Stimulated activated CD8-positive, alpha-beta memory T cell treated with anti-CD3 and anti-CD28 coated beads, Interleukin-12 subunit alpha, Interleukin-12 subunit beta, amount 100 ng/mL, for 1 hour (primary cell): ENCODE measurements at regions not wholly inside any gene's neighbourhood (a gene's known extent, or its start where the extent isn't known, plus 50 kb on each side); places are given as distances from the start of the nearest gene placed in this dataset.

Experiments
- DNase-seq: peaks from one replicate; pipeline ENCODE4 v3.0.0-alpha.2; 2020; ENCODE audit warnings: low read depth

DNA sequence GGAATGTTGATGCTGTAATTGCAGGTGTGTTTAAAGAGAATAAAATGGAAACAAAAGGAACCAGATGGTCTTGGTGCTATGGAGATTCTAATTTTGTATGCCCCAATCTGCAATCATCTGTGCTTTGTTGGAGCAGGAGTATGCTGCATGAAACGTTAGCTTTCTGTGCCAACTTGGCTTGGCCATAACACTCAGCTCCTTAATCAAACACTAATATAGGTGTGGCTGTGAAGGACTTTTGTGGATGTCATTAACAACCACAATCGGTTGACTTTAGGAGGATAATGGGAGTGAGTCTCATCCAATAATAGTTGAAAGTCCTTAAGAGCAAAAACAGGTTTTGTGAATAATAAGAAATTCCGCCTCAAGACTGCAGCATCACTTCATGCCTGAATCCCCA is 399.2 kb downstream of the NLGN4X start:
- no peak for DNase-seq

DNA sequence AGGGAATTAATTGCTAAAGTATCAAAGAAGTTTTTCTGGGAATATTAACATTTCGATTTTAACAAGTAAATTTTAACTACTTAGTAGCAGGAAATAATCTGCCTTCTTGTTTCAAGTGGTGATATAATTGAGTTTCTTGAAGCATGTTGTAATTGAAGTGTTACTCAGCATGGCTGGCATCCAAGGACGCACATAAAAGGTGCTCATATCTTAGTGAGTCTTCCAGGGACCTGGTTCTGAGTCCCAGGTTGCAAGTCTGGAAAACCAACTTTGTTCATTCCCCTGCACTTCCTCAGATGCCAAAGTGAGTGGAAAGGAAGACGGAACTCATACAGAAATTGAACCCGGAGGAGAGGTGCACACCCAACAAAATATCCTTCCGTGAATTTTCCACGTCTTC is 399.6 kb downstream of the NLGN4X start:
- DNase-seq = no peak

DNA sequence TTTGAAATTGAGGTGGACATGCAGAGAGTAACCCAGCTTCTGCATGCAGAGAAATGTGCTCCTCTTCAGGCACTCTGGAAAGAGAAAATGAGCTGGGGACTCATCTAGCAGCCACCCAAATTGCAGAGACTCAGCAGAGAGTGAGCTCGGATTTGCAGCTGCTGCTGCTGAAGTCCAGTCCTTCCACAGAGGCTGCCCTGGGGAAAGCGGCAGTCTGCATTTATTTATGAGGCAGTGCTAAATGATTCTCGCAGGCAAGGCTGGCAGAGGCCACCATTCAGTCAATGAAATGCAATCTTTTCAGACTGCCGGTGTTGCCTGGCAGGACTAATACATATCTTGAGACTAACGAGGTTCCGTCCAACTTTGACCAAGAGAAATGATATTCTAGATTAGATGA is 404.8 kb downstream of the NLGN4X start:
- no peak for DNase-seq

DNA sequence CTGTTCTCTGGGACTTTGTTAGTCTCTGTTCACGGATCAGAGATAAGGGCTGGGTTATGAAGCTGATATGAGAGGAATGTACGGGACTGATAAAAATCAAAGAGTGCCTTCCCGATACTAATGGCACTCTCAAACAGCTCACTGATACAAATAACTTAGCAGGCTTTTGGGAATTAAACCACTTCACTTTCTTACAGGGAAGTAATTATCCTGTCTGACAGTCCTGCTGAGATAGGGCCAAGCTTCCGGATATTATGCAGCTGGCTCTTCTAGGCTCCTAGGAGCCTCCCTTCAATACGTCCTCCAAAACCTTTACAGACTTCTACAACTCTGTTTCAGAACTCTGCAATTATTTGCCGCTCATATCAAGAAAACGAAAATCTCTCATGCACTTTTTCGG is 418.0 kb downstream of the NLGN4X start:
- no peak for DNase-seq

DNA sequence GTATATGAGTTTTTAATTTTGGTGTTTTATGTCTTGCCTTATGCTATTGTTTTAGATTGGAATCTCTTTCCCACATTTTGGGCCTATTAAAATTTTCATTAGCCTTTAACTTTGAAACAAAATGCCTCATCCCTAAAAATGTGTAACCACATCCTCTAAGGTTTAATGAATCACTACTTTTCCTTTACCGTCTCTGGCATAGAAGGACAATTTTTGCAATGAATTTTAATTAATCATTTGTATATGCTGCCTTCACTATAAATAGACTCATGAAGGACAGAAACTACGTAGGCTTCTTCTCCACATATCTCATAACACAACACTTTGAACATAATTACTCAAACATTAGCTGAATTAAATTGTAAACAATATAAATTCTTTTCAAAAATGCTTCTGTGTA is 421.5 kb downstream of the NLGN4X start:
- no peak for DNase-seq

DNA sequence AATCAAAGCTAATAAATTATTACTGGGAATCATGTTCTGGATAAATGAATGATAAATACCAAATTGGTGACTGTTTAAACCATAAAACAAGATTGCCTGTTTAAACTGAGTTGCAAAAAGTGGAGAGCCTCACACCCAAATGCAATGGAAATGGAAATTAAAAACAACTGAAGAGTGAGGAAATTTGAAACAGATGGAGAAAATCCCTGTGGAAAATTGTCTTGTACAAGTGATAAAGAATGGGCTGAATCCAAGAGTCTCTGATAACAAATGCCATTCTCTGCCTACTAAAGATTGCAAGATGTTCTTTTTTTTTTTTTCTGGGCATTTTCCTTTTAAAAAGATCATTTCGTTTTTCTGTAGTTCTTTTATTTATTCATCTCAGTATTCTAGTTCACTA is 426.3 kb downstream of the NLGN4X start:
- no peak for DNase-seq

DNA sequence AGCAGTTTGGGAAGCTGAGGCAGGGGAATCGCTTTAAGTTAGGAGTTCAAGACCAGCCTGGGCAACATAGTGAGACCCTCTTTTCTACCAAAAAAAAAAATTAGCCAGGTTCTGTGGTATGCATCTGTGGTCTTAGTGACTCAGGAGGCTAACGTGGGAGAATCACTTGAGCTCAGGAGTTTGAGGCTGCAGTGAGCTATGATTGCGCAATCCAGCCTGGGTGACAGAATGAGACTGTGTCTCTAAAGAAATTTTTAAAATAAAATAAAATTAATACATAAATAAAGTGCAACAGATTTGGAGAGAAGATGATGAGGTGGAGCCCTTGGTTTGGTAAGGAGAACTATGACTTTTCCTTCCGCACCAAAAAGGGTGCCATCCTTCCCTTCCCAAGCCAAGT is 436.9 kb downstream of the NLGN4X start:
- DNase-seq = no peak

DNA sequence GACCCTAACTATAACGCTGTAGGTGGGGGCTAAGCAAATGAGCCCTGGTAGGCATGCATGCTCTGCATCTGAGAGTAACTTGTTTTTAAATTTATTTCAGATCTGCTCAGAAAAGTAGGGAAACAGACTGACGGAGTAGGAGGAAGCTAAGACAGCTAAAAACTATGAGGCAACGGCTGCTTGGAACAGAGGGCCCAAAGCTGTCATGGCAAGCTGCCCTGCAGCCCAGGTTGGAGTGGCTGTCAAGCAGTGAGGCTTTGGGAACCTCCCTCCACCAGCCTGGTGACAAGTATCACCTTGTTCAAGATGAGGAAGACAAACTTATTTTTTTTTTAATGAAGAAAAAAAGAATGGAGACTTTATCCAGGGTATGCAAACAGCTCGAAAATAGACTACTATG is 439.8 kb downstream of the NLGN4X start:
- no peak for DNase-seq

DNA sequence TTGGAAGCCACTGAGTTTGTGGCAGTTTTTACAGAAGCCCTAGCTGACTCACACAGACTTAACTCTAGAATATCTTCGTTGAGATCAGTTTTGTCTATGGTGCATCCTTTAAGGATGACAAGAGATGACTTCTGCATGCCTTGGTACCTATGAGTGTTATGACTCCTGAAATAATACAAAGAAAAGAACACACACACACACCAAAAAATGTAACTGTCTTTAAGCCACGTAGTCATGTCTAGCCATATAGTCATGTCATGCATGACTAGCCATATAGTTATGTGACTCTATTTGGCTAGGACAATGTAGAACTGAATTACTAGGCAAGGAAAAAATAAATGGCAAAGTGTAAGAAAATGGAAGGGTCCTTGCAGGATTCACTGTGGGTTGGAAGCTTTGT is 447.8 kb downstream of the NLGN4X start:
- no peak for DNase-seq

DNA sequence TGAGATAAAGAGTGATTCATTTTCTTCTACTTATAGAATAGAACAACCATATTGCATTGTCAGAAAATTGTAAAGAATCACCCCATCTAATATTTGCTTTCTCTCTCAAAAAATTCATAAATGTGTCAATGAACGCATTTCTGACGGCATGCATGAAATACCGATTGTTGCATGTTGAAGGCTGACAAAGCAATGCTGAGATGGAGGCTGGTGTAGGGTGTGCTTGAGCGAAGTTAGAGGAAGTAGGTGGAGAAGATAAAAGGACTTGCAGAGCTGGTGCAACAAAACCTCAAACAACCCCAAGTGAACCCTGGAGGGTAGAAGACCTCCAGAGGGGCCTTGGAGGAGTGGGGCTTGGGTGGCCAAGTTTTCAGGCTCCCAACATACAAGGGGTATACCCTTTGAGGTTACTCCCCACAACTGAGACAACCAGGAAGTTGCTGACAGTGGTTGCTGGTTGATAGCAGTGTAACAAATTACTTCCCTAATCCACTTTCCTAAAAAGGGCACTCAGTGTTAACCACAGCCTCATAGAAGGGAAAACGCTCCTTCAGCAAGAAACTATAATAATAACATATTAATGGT is 452.7 kb downstream of the NLGN4X start:
- no peak for DNase-seq

DNA sequence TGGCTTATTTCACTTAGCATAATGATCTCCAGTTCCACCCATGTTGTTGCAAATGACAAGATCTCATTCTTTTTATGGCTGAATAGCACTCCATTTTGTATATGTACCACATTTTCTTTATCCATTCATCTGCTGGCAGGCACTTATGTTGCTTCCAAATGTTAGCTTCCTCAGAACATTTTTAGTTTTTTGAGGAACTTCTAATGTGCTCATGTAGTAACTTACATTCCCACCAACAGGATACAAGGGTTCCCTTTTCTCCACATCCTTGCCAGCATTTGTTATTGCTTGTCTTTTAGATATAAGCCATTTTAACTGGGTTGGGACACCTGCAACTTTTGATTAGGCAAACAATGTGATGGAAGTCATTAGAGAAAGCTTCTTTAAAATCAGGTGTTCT is 454.2 kb downstream of the NLGN4X start:
- no peak for DNase-seq

DNA sequence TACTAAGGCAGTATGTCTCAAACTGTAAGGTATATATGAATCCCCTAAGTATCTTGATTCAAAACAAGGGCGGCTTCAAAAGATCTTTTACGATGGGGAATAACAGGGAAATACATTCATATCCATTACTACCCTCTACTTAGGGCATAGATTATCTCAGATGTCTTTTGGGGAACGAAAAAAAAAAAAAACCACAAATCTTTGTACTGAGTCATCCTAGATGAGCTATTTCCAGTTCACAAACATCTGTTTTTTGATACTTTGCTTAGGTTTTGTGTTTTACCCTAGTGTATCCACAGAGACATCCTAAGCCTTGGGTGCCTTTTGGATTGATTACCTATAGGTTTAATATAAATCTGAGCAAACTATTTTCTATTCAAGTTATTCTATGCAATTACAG is 457.2 kb downstream of the NLGN4X start:
- DNase-seq = no peak

DNA sequence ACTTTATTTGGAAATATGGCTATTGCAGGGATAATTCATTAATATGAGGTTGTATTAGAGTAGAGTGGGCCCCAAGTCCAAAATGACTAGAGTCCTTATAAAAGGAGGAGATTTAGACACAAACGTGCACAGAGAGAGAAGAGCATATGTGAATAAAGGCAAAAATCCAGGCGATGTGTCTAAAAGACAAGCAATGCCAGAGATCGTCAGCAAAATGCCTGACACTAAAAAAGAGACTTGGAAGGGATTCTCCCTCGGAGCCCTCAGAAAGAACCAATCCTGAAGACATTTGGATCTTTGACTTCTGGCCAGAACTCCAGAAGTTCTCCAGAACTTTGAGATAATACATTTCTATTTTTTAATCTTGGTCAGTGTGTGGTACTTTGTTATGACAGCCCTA is 472.1 kb downstream of the NLGN4X start:
- DNase-seq = no peak

DNA sequence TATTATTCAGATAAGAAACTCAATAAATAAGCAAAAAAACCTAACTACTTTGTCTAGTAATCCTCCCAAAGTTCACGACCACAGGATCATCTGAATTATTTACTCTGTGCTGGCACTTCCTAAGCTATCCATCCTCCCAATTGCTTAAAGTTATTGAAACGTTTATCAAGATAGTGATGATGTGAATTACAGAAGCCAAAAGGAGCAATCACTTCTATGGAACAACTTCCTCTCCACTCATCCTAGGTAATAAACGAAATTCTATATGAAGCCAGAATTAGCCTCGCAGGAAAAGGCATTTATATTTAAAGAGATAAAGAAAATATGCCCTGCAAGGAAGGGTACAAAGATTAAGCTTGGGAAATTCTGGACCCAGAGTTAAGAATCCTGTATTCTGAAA is 475.4 kb downstream of the NLGN4X start:
- DNase-seq = no peak

DNA sequence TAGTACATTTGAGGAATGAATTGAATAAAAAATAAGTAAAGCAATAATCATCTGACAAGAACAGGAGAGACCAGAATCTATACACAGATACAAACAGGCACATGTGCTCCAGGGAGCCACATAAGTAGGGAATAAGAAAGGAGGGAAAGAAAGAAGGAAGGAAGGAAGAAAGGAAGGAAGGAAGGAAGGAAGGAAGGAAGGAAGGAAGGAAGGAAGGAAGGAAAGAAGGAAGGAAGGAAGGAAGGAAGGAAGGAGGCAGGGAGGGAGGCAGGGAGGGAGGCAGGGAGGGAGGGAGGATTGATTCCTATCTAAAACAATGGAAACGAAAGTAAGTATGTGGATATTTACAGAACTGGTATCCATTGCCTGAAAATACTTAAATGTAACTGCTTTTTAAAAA is 475.8 kb downstream of the NLGN4X start:
- no peak for DNase-seq

DNA sequence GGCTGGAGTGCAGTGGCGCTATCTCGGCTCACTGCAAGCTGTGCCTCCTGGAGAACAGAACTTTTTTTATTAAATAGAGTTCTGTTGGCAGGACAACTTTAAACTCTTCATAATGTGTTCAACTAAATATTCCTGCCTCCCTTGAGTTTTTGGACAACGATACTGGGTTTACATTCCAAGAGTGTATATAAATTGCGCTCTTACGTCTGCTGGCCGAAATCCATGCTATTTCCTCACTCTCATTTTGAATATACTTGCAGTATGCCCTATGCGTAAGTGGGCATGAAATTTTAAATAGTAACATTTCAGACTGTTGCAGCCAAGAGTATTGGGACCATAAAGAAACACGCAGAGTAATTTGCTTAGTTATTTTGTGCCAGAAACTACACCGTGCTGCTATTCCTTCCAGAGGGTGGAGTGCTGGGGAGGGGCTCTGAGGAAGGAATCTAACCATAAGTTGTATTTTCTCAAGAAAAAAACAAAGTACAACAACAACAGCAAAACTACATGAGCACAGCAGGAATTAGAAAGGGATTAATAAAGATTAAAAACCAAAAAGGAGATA is 480.0 kb downstream of the NLGN4X start:
- DNase-seq = no peak

DNA sequence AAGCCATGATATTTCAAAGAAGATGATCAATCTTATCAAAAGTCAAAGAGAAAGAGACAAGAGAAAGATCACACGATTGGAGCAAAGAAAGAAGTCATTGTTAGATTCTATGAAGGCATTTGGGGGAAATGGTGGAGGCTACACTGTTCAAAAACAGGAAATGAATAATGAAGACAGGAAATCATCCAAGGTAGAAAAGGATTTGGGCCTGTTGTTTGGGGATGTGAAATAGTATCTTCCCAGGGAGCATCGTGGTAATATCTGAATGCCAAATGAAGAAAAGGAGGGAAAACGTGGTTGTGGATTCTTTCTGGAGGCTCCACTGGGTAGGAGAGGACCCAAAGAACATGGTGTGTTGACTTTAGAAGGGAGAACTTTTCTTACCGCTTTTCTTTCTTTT is 482.4 kb downstream of the NLGN4X start:
- DNase-seq = no peak

DNA sequence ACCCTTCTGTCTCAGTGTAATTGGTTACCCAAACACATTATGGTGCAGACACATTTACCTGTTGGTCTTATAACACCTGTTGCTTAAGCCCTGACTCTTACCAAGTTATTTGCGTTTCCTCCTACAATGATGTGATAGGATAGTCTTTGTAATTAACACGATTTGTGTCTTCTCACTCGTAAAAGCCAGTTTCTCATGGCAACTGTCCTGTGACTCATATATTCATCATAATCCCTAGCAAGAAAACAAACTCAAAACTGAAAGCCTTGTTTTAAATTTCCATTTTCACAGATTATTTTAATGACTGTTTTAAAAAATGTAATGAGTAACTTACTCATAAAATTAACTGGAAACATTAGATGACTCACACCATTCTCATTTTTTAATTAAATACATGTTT is 495.2 kb downstream of the NLGN4X start:
- no peak for DNase-seq

DNA sequence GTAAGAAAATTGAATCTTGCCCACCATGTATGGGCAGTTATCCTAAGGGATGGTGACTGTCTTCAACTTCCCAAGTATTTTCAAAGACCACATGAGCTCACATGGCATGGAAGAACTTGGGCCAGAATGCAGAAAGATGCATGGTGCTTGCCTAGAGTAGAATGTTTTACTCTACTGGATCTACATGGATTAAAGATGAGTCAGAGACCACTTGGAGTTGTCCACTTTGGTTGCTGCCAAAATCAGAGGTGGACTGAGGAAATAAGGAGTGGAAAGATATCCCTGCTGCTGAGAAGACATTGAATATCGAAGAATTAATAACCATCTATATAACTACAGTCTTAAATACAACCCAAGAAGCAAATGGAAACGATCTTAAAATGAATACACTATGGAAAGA is 498.1 kb downstream of the NLGN4X start:
- DNase-seq = no peak

DNA sequence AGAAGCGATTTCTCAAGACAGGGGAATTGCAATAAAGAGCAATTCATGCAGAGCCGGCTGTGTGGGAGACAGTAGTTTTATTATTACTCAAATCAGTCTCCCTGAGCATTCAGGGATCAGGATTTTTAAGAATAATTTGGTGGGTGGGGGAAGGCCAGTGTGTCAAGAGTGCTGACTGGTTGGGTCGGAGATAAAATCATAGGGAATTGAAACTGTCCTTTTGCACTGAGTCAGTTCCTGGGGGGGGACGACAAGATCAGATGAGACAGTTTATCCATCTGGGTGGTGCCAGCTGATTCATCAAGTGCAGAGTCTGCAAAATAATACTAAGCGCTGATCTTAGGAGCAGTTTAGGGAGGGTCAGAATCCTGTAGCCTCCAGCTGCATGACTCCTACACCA is 502.4 kb downstream of the NLGN4X start:
- no peak for DNase-seq

DNA sequence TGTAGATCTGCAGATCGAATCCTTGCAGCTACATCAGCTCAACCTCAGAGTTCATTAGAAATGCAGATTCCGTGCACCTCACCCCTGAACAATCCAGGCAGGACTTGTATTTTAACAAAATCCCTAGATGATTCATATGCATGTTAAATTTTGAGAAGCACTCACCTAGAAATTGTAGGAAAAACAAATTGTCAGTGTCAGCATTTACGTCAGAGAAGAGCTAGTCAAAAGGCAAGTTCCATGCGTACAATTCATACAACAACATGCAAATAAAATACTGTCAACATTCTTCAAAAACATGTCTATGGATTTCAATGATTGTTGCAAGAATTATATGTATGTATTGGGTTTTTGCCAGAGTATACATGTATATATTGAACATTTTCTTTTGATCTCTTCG is 504.5 kb downstream of the NLGN4X start:
- no peak for DNase-seq

DNA sequence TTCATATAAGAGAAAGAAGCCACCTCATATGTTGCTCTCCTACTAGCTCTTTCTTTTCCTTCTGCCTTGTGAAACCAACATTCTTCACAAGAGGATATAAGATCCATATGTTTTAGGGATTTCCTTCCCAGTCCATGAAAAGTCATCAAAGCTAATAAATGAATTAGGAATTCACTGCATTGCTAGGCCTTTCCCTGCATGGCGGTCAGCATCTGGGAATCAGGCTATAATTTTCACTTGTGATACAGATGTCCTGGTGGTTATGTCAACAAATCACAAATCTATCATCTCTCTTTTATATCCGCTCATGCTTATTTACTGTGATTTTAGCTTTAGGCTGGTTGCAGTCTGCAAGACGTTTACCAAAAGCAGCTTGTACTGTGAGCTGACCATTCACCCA is 510.0 kb downstream of the NLGN4X start:
- no peak for DNase-seq

DNA sequence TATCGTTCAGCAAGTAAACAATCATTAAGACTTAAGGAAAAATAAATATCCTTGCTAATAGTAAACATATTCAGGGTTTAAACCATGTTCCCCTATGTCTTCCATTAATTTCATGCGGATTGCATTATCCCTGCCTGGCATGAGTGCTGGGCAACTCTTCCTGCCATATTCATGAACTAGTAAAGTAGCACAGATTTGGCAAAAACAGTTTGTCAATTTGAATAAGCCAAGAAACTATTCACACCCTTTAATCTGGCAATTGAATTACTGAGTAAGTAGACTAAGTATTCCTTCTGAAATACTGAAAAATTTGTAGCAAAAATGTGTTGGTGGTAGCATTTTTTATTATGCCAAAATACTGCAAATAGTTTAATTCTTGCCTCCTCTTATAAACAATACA is 512.0 kb downstream of the NLGN4X start:
- DNase-seq = no peak

DNA sequence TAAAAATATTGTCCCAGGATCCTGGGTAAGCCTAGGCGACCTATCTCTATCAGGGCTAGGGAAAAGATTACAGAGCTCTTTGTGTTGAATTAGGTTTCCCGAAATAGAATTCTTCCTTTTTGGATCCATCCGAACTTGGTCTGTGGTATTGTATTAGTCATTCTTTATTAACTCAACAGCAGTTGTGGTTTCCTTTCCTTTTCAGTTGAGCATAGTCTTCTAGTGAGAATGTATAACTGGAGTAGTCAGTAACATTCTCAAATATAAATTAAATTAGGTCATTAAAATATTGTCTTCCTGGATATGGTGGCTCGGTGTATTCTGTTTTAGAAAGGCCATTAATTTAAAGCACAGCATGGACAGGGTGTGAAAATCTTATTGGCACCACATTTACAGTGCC is 520.4 kb downstream of the NLGN4X start:
- DNase-seq = no peak

DNA sequence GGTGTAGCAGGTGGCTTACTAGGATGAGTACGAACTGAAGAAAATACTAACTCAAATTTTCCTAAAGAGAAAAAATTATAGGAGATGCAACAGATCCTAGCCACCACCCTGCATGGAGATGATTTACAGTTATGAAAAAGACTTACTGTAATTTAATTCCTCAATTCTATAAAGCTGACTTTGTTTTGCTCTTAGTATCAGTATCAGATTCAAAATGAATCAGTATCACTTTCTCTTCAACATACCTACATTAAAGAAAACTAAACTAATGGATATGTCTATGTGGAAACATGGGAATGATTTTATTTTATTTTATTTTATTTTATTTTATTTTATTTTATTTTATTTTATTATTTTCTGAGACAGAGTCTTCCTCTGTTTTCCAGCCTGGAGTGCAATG is 525.8 kb downstream of the NLGN4X start:
- no peak for DNase-seq
